ENCODE measurements at regions not wholly inside any gene's neighbourhood (a gene's known extent, or its start where the extent isn't known, plus 50 kb on each side); places are given as distances from the start of the nearest gene placed in this dataset.

GRCh38 chr2:2519381-2519780, 188.3 kb upstream of the MYT1L start:
- Mint-ChIP-seq H3K27ac (no peak overlapping the region), H3K4me3 (no peak overlapping the region), H3K4me1 (no peaks in the 10 kb centered on the region), H3K9me3 (peaks cover 0 to 9% of the 10 kb centered on the region in 2 donors), H3K27me3 (ENCODE audit: low read depth in 2 of 2) (peaks cover 0 to 3% of the 10 kb centered on the region in 2 donors), H3K36me3 (no peaks in the 10 kb centered on the region)
- 81% methylated on average over 1 of the region's 1 CpG for WGBS (ENCODE audit: insufficient coverage)
- Histone ChIP-seq H3K9me3 (ENCODE audit: control insufficient read depth, insufficient read depth, low read length) (no peaks in the 10 kb centered on the region), H3K27me3 (ENCODE audit: control insufficient read depth, insufficient read depth, low read length) (no peaks in the 10 kb centered on the region), H3K4me1 (ENCODE audit: control insufficient read depth, insufficient read depth, low read length) (no peaks in the 10 kb centered on the region), H3K27ac (ENCODE audit: low read length) (no peak overlapping the region), H3K4me3 (ENCODE audit: low read length) (no peak overlapping the region), H3K36me3 (ENCODE audit: control insufficient read depth, insufficient read depth, low read length) (no peaks in the 10 kb centered on the region)
- DNase-seq (no peak), ATAC-seq (no peak)
- intact Hi-C loops (cut with micrococcal nuclease), result no loop called here
- no peak for TF ChIP-seq CTCF (IDR thresholded peaks at IDR 0.05)

- Histone ChIP-seq H3K36me3 (ENCODE audit: control insufficient read depth, insufficient read depth, low read length) (no peaks in the 10 kb centered on the region), H3K9me3 (ENCODE audit: control insufficient read depth, insufficient read depth, low read length) (no peaks in the 10 kb centered on the region), H3K27ac (ENCODE audit: low read length) (no peak overlapping the region), H3K4me1 (ENCODE audit: control insufficient read depth, insufficient read depth, low read length) (no peaks in the 10 kb centered on the region), H3K4me3 (ENCODE audit: low read length) (no peak overlapping the region), H3K27me3 (ENCODE audit: control insufficient read depth, insufficient read depth, low read length) (no peaks in the 10 kb centered on the region)
- ATAC-seq, result no peak
- Mint-ChIP-seq H3K4me1 (no peaks in the 10 kb centered on the region), H3K27ac (no peak overlapping the region), H3K36me3 (no peaks in the 10 kb centered on the region), H3K9me3 (peaks cover 0 to 9% of the 10 kb centered on the region in 2 donors), H3K27me3 (ENCODE audit: low read depth in 2 of 2) (peaks cover 0 to 3% of the 10 kb centered on the region in 2 donors), H3K4me3 (no peak overlapping the region)
- DNase-seq, result no peak
- WGBS (ENCODE audit: insufficient coverage), result 85% methylated on average over 2 of the region's 2 CpGs
- intact Hi-C loops (cut with micrococcal nuclease), result no loop called here
- TF ChIP-seq CTCF (IDR thresholded peaks at IDR 0.05), result no peak
Measured at GRCh38 chr2:2517399-2517798, 186.3 kb upstream of the MYT1L start.

- no peak overlapping the region for H3K4me3 Mint-ChIP-seq
- ATAC-seq, result no peak
- intact Hi-C loops (cut with micrococcal nuclease), result no loop called here
- no peaks in the 10 kb centered on the region for H3K4me1 Mint-ChIP-seq
- peaks cover 0 to 3% of the 10 kb centered on the region in 2 donors for H3K27me3 Mint-ChIP-seq (ENCODE audit: low read depth in 2 of 2)
- Histone ChIP-seq H3K4me3 (ENCODE audit: low read length) (no peak overlapping the region), H3K27me3 (ENCODE audit: control insufficient read depth, insufficient read depth, low read length) (no peaks in the 10 kb centered on the region), H3K27ac (ENCODE audit: low read length) (no peak overlapping the region), H3K9me3 (ENCODE audit: control insufficient read depth, insufficient read depth, low read length) (no peaks in the 10 kb centered on the region), H3K4me1 (ENCODE audit: control insufficient read depth, insufficient read depth, low read length) (no peaks in the 10 kb centered on the region), H3K36me3 (ENCODE audit: control insufficient read depth, insufficient read depth, low read length) (no peaks in the 10 kb centered on the region)
- H3K36me3 Mint-ChIP-seq, result no peaks in the 10 kb centered on the region
- H3K27ac Mint-ChIP-seq, result no peak overlapping the region
- H3K9me3 Mint-ChIP-seq, result no peaks in the 10 kb centered on the region
- no peak for TF ChIP-seq CTCF (IDR thresholded peaks at IDR 0.05)
- no peak for DNase-seq
- 83% methylated on average over 14 of the region's 14 CpGs for WGBS (ENCODE audit: insufficient coverage)
Measured at GRCh38 chr2:2516386-2516785, 185.3 kb upstream of the MYT1L start.

GRCh38 chr2:2512931-2513330, 181.9 kb upstream of the MYT1L start:
- intact Hi-C loops (cut with micrococcal nuclease), result no loop called here
- Histone ChIP-seq H3K27me3 (ENCODE audit: control insufficient read depth, insufficient read depth, low read length) (no peaks in the 10 kb centered on the region), H3K9me3 (ENCODE audit: control insufficient read depth, insufficient read depth, low read length) (no peaks in the 10 kb centered on the region), H3K36me3 (ENCODE audit: control insufficient read depth, insufficient read depth, low read length) (no peaks in the 10 kb centered on the region), H3K27ac (ENCODE audit: low read length) (no peak overlapping the region), H3K4me1 (ENCODE audit: control insufficient read depth, insufficient read depth, low read length) (no peaks in the 10 kb centered on the region), H3K4me3 (ENCODE audit: low read length) (no peak overlapping the region)
- Mint-ChIP-seq H3K4me3 (no peak overlapping the region), H3K36me3 (no peaks in the 10 kb centered on the region), H3K27ac (no peak overlapping the region), H3K9me3 (no peaks in the 10 kb centered on the region), H3K4me1 (no peaks in the 10 kb centered on the region), H3K27me3 (ENCODE audit: low read depth in 2 of 2) (peaks cover 0 to 3% of the 10 kb centered on the region in 2 donors)
- DNase-seq (no peak), ATAC-seq (no peak)
- WGBS (ENCODE audit: insufficient coverage), result 84% methylated on average over 10 of the region's 10 CpGs
- TF ChIP-seq CTCF (IDR thresholded peaks at IDR 0.05), result no peak
